BE2C (cell line): ENCODE measurements at regions not wholly inside any gene's neighbourhood (a gene's known extent, or its start where the extent isn't known, plus 50 kb on each side); places are given as distances from the start of the nearest gene placed in this dataset.

Experiments
- DNase-seq: peaks from one replicate; pipeline ENCODE4 v3.0.0-alpha.2; 2020
- H3K27me3 ChIP-seq: fragments of 250-450 bp; sonication (Bioruptor Pico); 2 replicates; pipeline ENCODE4 v1.5.1; 2020; ENCODE audit warnings: mild to moderate bottlenecking
- H3K36me3 ChIP-seq: fragments of 250-450 bp; sonication (Bioruptor Pico); 2 replicates; pipeline ENCODE4 v1.5.1; 2020; ENCODE audit warnings: mild to moderate bottlenecking
- H3K4me1 ChIP-seq: fragments of 250-450 bp; sonication (Bioruptor Pico); 2 replicates; pipeline ENCODE4 v1.5.1; 2020
- H3K4me3 ChIP-seq: 2 replicates; pipeline ENCODE4 v1.5.1; 2011; ENCODE audit warnings: low read depth, low read length
- H3K9me3 ChIP-seq: fragments of 250-450 bp; sonication (Bioruptor Pico); 2 replicates; pipeline ENCODE4 v1.5.1; 2020
- TF ChIP-seq, protein P1 (sequence below): IDR thresholded peaks from 2 replicates; pipeline ENCODE4 v1.5.1; 2012; ENCODE audit warnings: mild to moderate bottlenecking, low read depth, low read length

DNA sequence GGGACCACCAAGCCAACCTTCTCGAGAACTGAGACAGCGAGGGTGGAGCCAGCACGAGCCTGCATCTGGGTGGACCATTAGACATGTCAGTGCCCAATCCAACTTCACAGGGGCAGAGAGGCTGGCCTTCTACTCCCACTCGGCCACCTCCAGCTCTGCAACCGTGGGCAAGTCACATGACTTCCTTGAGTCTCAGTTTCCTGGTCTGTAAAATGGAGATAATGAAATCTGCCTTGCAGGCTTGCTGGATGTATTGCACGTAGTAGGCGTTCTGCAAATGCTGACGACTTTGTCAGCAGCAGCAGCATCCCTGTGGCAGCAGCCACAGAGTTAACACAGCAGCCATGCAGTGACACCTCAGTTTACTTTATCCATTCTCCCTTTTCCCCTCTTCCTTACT, 208.9 kb downstream of the GLI2 start:
- TF ChIP-seq, protein P1, sequence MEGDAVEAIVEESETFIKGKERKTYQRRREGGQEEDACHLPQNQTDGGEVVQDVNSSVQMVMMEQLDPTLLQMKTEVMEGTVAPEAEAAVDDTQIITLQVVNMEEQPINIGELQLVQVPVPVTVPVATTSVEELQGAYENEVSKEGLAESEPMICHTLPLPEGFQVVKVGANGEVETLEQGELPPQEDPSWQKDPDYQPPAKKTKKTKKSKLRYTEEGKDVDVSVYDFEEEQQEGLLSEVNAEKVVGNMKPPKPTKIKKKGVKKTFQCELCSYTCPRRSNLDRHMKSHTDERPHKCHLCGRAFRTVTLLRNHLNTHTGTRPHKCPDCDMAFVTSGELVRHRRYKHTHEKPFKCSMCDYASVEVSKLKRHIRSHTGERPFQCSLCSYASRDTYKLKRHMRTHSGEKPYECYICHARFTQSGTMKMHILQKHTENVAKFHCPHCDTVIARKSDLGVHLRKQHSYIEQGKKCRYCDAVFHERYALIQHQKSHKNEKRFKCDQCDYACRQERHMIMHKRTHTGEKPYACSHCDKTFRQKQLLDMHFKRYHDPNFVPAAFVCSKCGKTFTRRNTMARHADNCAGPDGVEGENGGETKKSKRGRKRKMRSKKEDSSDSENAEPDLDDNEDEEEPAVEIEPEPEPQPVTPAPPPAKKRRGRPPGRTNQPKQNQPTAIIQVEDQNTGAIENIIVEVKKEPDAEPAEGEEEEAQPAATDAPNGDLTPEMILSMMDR, result no peak
- DNase-seq, result no peak
- H3K4me3 ChIP-seq, result no peak overlapping the region

DNA sequence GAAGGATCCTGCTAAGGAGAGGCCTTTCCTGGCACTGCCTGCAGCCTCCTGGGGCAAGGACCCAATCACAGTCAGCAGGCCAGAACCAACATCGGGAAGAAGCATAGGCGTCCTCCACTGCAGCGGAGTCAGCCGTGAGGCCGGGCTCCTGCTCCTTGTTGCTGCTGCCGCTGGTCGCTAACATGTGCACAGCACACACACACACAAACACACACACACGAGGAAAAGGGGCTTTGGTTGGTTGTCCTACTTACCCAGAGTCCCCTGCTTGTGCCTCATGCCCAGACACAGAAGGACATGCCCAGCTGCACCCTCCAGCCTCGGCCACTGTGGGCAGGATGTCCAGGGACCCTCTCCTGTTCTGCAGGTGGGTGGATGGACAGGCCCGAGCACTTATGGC, 209.4 kb downstream of the GLI2 start:
- Histone ChIP-seq H3K4me1 (peaks cover 21% of the 10 kb centered on the region), H3K36me3 (no peaks in the 10 kb centered on the region), H3K27me3 (no peaks in the 10 kb centered on the region), H3K4me3 (no peak overlapping the region), H3K9me3 (no peaks in the 10 kb centered on the region)
- DNase-seq, result no peak
- TF ChIP-seq, protein P1, result no peak

More for the DNA sequence above, 208.9 kb downstream of the GLI2 start:
- Histone ChIP-seq H3K27me3 (no peaks in the 10 kb centered on the region), H3K36me3 (no peaks in the 10 kb centered on the region), H3K4me1 (peaks cover 25% of the 10 kb centered on the region), H3K9me3 (no peaks in the 10 kb centered on the region)

DNA sequence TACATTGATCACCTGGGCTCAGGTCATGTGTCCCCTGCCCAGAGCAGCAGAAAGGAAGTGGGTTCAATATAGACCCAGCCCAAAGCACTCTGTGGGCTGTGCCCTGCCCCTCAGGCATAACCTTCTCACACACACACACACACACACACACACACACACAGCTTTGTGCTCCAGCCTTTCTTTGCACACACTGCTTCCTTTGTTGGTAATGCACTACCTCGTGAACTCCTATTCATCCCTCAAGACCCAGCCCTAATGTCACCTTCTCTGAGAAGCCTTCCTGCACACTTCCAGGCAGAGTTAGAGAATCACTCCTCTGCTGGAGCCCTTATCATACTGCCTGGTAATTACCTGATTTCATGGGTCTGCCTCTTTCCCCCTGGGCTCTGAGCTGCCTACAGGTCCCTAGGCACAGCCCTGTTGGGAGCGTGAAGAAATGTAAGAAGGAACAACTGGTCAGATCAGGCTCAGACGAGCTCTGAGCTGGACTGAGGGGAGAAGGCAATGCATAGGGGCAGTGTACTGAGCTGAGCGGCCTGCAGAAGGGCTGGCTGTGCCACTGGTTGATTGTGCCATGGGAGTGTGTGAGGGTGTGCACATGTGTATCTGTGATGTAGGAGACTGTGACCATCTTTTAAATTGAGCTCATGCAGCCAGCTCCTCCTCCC, 210.3 kb downstream of the GLI2 start:
- TF ChIP-seq, protein P1, result no peak
- peaks cover 13% of the 10 kb centered on the region for H3K4me1 ChIP-seq
- DNase-seq, result no peak
- H3K27me3 ChIP-seq, result no peaks in the 10 kb centered on the region
- H3K4me3 ChIP-seq, result no peak overlapping the region
- H3K9me3 ChIP-seq, result no peaks in the 10 kb centered on the region
- no peaks in the 10 kb centered on the region for H3K36me3 ChIP-seq

DNA sequence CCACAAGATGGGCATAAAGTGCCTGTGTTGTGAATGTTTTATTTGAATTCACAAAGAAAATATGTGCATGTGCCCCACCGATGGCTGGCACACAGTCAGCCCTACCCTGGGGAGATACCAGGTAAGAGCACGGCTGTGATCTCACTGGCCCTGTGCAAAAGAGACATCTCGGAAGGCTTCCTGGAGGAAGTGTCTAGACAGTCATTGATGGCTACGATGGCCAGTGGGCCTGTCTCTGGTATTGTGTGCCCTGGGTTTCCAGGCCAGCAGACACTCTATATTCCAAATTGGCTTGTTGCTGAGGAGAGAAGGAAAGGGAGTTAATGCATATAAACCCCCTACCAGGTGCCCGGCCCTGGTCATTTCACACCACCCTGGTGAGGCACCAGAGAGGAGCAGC, 211.7 kb downstream of the GLI2 start:
- Histone ChIP-seq H3K4me1 (peaks cover 8% of the 10 kb centered on the region), H3K36me3 (no peaks in the 10 kb centered on the region), H3K27me3 (no peaks in the 10 kb centered on the region), H3K9me3 (no peaks in the 10 kb centered on the region), H3K4me3 (no peak overlapping the region)
- TF ChIP-seq, protein P1, result no peak
- no peak for DNase-seq

DNA sequence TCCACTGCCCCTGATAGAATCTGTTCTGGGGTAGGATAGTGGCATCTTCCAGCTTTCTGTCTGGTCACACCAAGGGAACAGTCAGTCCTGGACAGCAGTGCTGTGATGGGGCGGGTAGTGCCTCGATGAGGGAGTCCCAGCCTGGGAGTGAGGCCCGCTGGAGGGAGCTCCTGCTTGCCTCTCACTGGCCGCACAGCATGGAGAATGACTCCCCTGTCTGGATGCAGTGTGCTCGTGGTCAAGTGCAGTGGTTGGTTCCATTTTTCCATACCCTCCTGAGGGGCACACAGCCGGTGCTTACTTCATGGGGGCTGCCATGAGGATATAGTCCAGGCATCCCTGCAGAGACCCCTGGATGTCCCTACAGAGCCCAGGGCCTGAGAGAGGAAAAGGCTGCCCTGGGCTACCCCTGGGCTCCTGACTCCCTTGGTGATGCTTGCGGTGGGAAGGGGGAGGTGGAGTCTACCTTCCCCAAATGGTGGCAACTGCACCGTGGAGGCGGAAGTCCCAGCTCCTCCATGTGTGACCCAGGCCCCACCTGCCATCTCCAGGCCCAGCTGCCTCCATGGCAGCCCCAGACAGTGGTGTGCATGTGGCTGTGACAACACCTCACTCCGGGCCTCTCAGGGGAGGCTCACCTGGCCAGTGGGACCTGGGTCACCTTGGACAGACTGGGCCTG, 212.5 kb downstream of the GLI2 start:
- no peak for DNase-seq
- Histone ChIP-seq H3K36me3 (no peaks in the 10 kb centered on the region), H3K9me3 (no peaks in the 10 kb centered on the region), H3K4me3 (no peak overlapping the region), H3K27me3 (no peaks in the 10 kb centered on the region), H3K4me1 (peaks cover 8% of the 10 kb centered on the region)
- TF ChIP-seq, protein P1, result no peak

DNA sequence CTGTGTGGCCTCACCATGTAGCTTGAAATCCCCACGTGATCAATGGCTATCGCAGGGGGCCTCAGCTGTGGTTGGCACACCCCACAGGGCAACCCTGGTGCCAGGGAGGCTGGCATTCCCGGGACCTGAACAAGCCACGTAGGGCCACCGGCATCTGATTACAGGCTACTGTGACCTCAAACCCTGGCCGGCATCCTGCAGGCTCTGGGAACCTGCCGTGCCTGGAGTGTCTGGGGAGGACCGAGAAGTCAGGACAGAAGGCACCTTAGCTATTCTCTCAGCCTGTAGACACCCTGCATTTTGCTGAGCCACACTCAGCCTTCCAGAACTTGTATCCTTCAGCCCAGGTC, 213.0 kb downstream of the GLI2 start:
- TF ChIP-seq, protein P1, result no peak
- Histone ChIP-seq H3K4me3 (no peak overlapping the region), H3K4me1 (peaks cover 8% of the 10 kb centered on the region), H3K36me3 (no peaks in the 10 kb centered on the region), H3K27me3 (no peaks in the 10 kb centered on the region), H3K9me3 (no peaks in the 10 kb centered on the region)
- no peak for DNase-seq
